ENCODE measurements at regions not wholly inside any gene's neighbourhood (a gene's known extent, or its start where the extent isn't known, plus 50 kb on each side); places are given as distances from the start of the nearest gene placed in this dataset.

GRCh38 chr12:127457726-127458125 is 809.2 kb upstream of the TMEM132C start:
- no peaks in the 10 kb centered on the region for H3K79me2 ChIP-seq (ENCODE audit: low read depth)
- no peak overlapping the region for H3K4me3 ChIP-seq
- no TSS peak for BruUV-seq (replicated peaks)
- no peaks in the 10 kb centered on the region for H4K20me1 ChIP-seq (ENCODE audit: insufficient read depth)
- ChIA-PET CTCF (no interaction called here), POLR2A (ENCODE audit: unreplicated experiment) (no interaction called here)
- no peak overlapping the region for H3K4me2 ChIP-seq
- no peak overlapping the region for H2AFZ ChIP-seq
- no peaks in the 10 kb centered on the region for H3F3A ChIP-seq (ENCODE audit: insufficient read depth, low read depth)
- no peak for TF ChIP-seq EZH2 (IDR thresholded peaks at IDR 0.05; ENCODE audit: low read depth)
- no peak for TF ChIP-seq CTCF (conservative IDR thresholded peaks at IDR 0.05)
- no peaks in the 10 kb centered on the region for H3K27me3 ChIP-seq (ENCODE audit: insufficient read depth, low read depth)
- H3K9me3 ChIP-seq (ENCODE audit: insufficient read depth, low read depth): no peaks in the 10 kb centered on the region
- no peaks in the 10 kb centered on the region for H3K36me3 ChIP-seq (ENCODE audit: low read depth)
- intact Hi-C loops (cut with micrococcal nuclease; ENCODE audit: unreplicated experiment): no loop called here
- H3K27ac ChIP-seq: no peak overlapping the region
- DNase-seq: no peak
- no peaks in the 10 kb centered on the region for H3K4me1 ChIP-seq (replicated peaks; ENCODE audit: insufficient read depth)
- no peaks in the 10 kb centered on the region for H3K9me2 ChIP-seq (ENCODE audit: insufficient read depth)

- POLR2A ChIA-PET (ENCODE audit: unreplicated experiment): no interaction called here
- no peak overlapping the region for H3K4me2 ChIP-seq
- no peaks in the 10 kb centered on the region for H3K9me2 ChIP-seq (ENCODE audit: insufficient read depth)
- no peaks in the 10 kb centered on the region for H3K36me3 ChIP-seq (ENCODE audit: low read depth)
- intact Hi-C loops (cut with micrococcal nuclease; ENCODE audit: unreplicated experiment): no loop called here
- no peaks in the 10 kb centered on the region for H3K9me3 ChIP-seq (ENCODE audit: insufficient read depth, low read depth)
- no peak for DNase-seq
- CTCF ChIA-PET: no interaction called here
- H3K4me1 ChIP-seq (replicated peaks; ENCODE audit: insufficient read depth): no peaks in the 10 kb centered on the region
- TF ChIP-seq CTCF (conservative IDR thresholded peaks at IDR 0.05) (no peak), EZH2 (IDR thresholded peaks at IDR 0.05; ENCODE audit: low read depth) (no peak)
- no peaks in the 10 kb centered on the region for H3K79me2 ChIP-seq (ENCODE audit: low read depth)
- no peaks in the 10 kb centered on the region for H4K20me1 ChIP-seq (ENCODE audit: insufficient read depth)
- H2AFZ ChIP-seq: no peak overlapping the region
- no TSS peak for BruUV-seq (replicated peaks)
- no peak overlapping the region for H3K27ac ChIP-seq
- H3F3A ChIP-seq (ENCODE audit: insufficient read depth, low read depth): no peaks in the 10 kb centered on the region
- no peak overlapping the region for H3K4me3 ChIP-seq
- no peaks in the 10 kb centered on the region for H3K27me3 ChIP-seq (ENCODE audit: insufficient read depth, low read depth)
These were observed 807.8 kb upstream of the TMEM132C start for GRCh38 chr12:127459166-127459565.

GRCh38 chr12:127459687-127460086 is 807.3 kb upstream of the TMEM132C start:
- Histone ChIP-seq H3K4me2 (no peak overlapping the region), H4K20me1 (ENCODE audit: insufficient read depth) (no peaks in the 10 kb centered on the region), H3K9me3 (ENCODE audit: insufficient read depth, low read depth) (no peaks in the 10 kb centered on the region), H3F3A (ENCODE audit: insufficient read depth, low read depth) (no peaks in the 10 kb centered on the region), H3K27ac (no peak overlapping the region), H2AFZ (no peak overlapping the region), H3K9me2 (ENCODE audit: insufficient read depth) (no peaks in the 10 kb centered on the region), H3K27me3 (ENCODE audit: insufficient read depth, low read depth) (no peaks in the 10 kb centered on the region), H3K4me1 (replicated peaks; ENCODE audit: insufficient read depth) (no peaks in the 10 kb centered on the region), H3K36me3 (ENCODE audit: low read depth) (no peaks in the 10 kb centered on the region), H3K4me3 (no peak overlapping the region), H3K79me2 (ENCODE audit: low read depth) (no peaks in the 10 kb centered on the region)
- TF ChIP-seq EZH2 (IDR thresholded peaks at IDR 0.05; ENCODE audit: low read depth): no peak
- TF ChIP-seq CTCF (conservative IDR thresholded peaks at IDR 0.05): no peak
- ChIA-PET CTCF (no interaction called here), POLR2A (ENCODE audit: unreplicated experiment) (no interaction called here)
- intact Hi-C loops (cut with micrococcal nuclease; ENCODE audit: unreplicated experiment): no loop called here
- no TSS peak for BruUV-seq (replicated peaks)
- DNase-seq: no peak
